NCI-H748 (cell line): ENCODE measurements at regions not wholly inside any gene's neighbourhood (a gene's known extent, or its start where the extent isn't known, plus 50 kb on each side); places are given as distances from the start of the nearest gene placed in this dataset.

Source experiments
- DNase-seq: peaks from one replicate; lab custom pipeline; 2025; ENCODE audit not compliant: unreplicated experiment; lab: John Stamatoyannopoulos, UW

DNA sequence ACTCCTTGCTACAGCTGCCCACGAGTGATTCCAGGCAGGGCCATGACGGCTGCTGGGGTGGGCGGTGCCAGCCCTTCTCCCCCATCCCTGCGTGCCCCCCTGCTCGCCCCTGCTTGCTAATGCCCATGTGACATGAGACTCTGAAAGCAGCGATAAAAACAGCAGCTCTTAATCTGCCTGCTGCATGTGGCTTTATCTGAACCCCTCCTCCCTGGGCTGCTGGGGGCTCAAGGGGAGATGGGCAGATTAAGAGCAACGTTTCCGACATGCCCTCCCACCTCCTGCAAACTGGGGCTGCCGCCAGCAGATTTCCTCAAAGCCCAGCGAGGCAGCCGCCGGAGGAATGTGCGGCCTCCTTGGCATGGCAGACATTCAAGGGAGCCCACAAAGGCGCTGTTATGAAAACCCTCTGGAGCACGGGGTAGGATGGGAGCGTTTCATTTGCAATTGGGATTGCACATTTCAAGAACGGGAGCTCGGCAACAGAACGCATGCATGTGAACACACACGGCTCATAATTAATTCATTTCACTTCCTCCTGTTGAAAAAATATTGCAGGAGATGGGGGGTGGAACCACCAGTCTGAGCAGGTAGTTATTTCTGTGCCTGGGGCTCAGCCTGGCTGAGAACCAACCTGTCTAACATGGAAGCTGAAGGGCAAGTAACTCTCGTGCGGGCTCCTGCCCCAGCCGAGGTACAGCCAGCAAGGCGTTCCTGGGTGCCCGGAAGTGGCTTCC, 504.2 kb upstream of the PROK2 start:
- DNase-seq = no peak

DNA sequence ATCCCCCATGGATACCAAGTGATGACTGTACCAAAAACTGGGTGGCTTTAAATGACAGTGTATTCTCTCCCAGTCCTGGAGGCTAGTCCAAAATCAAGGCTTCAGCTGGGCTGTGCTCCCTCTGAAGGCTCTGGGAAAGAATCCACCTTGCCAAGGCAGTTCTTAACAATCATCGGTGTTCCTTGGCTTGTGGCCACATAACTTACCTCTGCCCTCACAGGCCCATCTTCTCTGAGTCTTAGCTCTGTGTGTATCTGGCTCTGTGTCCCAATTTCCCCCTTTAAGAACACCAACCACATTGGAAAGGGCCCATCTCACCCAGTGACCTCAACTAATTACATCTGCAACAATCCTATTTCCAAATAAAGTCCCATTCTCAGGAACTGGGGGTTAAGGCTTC, 503.0 kb upstream of the PROK2 start:
- DNase-seq = no peak

DNA sequence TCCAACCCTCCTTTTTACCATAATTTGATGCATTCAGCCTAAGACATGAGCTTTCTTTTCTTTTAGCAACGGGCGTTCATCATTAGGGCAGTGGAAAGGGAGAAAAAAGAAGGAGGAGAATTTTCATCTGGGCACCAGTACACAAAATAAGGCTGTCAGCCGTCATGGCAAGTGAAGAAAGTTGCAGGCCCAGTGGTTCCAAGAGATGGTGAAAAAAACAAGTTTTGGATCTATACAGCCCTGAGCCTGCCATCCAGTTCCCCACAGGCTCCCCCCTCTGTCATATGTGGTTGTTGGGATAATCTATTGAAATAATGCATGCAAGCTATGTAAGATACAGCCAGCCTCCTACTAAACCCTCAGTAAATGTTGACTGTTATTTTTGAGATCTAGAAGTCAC, 500.6 kb upstream of the PROK2 start:
- DNase-seq = no peak

DNA sequence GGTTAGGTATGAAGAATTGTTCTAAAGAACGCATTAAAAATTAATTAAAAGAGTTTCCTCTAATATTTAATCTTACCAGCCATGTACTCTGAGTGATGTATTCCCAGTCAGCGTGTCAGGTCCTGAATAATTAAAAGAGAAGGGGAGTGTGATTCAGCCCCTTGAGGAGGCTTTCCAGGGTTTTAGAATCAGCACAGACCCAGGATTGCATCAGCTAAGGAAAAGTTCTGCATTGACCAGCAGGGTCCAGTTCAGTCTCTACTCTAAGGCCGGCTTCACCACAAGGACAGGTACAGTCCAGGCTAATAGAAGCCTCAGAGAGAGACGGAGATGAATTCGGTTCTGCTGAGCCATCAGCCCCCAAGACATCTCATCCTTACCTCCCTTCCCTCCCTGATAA, 499.5 kb upstream of the PROK2 start:
- no peak for DNase-seq

DNA sequence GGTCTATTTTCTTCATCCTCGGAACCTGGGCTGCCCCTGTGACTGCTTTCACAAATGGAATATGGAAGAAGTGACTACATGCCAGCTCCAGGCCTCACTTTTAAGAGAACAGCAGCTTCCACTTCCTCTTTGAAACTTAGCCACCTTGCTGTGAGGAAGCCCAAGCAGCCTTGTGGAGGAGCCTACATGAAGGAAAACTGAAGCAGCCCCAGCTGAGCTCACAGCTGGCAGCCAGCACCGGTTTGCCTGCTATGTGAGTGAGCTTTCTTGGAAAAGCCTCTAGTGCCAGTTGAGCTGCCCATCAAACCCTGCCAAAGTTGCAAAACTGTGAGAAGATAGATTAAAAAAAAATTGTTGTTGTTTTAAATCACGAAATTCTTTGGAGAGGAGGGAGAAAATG, 498.0 kb upstream of the PROK2 start:
- DNase-seq = no peak

DNA sequence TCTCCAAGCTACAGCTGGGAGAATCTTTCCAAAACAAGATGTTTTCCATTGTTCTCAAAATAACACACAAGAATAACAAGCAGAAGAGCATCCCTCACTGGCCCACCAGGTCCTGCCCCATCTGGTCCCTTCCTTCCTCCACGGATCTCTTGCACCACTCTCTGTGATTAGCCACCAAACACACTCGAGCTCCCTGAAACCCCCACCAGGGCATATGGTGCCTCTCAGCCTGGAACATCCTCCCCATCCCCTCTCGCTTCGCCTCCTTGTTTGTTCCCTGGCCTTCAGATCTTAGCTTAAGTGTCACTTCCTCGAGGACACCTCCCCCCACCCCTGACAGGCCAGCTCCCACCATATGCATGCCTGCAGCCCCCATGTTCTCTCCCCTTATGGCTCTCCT, 496.6 kb upstream of the PROK2 start:
- no peak for DNase-seq

DNA sequence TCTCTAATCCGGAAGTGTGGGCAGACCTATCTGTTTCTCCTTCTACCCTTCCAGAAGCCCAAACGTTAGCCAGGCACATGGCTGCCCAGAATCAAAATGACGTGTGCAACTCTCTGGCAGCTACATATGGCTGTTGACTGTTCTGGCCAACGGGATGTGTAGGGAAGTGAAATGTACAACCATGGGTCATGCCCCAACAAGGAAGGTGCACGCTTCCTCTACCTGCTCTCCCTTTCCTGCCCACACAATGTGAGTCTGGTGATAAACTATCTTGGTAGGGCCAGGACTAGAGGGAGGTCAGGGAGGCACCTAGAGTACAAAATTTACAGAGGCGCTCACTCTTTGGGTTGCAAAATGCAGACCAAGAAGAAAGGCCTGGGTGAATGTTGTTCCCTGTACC, 495.9 kb upstream of the PROK2 start:
- no peak for DNase-seq

DNA sequence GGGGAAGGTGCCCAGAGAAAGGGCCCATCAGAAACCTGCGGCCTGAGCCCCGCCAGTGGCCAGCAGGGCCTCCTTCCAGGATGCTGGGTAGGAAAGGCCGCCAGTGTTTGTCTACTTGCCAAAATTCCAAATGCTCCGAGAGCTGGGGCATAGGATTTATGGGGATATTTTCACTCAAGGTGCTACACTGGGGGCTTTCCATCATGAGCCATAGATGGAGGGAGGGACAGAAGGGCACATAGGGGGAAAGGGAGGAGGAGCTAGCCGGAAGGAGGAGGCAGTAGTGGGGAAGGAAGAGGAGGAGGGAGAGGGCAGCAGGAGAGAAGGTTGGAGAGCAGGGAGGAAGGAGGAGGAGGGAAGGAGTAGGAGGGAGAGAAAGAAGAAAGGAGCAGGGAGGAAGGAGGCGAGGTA, 494.7 kb upstream of the PROK2 start:
- no peak for DNase-seq

DNA sequence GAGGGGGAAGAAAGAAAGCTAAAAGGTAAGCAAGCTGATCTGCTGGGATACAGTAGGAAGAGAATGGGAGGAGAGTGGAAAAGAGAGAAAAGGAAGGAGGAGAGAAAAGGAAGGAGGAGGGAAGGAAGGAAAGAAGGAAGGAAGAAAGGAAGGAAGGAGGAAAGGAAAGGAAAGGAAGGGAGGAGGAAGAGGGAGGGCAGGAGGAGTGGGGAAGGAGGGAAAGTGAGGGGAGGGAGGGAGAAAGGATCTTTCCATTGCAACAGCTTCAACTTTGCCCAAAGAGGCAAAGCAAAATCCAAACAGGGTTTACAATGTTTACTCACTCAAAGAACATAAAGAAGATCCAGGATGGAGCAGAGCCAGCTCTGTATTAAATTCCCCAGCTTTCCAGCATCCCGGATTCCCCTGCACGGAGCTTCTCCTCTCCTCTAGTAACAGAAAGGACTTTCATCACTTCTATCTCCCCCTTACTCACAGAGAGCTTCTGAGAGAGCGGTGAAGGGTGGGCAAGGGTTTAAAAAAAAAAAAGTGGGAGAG, 494.2 kb upstream of the PROK2 start:
- DNase-seq = no peak

DNA sequence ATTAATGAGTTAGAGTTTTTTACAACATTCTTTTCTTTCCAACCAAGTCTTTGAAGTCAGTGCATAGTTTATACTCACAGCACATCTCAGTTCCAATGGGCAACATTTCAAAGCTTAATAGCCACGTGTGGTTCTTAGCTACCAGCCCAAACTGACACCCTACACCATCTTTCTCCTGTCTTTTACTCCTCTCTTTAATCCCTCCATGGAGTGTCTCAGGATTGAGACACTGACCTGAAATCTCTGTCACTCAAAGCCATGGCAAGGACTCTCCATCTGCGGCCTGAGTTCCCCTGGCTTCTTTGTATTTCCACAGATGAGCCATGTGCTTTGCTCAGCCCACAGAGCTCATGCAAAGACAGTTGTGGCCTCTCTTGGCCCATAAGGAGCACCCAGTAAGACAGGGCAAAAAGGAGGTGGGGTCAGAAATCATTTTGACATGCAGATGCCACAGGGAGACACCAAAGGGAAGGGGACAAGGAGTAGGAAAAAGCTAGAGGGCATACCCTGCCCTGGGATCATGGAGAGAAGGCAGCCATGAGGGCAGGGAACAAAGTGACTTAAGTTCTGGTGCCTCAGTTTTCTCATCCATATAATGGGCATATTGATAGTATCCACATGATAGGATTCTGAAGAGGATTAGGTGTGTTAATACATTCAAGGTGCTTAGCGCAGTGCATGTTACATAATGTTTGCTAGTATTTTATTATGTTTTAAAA, 493.6 kb upstream of the PROK2 start:
- DNase-seq = no peak

DNA sequence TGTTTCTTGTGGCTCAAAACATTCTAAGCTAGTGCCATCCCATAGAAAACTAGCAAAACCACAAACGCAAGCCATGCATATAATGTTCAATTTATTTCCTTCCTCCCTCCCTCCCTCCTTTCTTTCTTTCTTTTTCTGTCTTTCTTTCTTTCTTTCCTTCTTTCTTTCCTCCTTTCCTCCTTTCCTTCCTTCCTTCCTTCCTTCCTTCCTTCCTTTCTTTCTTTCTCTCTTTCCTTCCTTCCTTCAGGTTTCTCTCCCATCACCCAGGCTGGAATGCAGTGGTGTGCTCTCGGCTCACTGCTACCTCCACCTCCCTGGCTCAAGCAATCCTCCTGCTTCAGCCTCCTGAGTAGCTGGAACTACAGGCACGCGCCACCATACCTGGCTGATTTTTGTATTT, 492.8 kb upstream of the PROK2 start:
- DNase-seq = no peak

DNA sequence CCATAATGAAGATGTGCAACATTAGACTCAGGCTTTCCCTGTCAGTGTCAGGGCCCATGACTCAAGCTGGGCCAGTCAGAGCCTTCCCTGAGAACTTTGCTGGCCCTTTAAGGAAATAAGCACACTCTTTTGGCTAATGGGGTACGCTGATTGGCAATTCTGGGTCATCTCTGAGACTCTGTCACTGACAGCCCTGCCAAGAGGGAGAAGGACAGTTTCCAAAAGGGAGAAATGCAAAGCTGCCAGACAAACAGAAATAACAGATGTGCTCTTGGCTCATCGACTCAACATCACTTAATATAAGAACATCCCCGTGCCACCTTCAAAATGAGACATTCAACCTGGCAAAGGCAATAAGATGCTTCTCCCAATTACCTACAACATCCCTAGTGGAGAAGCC, 491.9 kb upstream of the PROK2 start:
- no peak for DNase-seq

DNA sequence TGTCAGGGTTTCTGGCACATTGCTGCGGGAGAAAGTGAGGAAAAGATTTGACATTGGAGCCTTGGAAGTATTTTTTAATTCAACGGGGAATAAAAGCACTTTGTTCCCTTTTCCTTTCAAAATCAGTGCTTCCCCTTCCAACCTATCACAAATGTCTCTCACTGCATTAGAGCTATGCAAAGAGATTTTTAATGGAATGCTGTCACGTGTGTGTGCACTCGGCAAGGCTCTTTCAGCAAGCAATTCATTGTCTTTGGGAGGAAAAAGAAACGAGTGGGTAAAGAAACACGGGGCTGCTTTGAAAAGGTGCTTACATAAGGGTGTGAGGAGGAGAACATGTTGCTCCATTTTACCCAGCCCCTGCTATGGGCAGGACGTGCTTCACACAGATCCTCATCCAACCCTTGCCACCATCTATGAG, 490.4 kb upstream of the PROK2 start:
- DNase-seq = no peak

DNA sequence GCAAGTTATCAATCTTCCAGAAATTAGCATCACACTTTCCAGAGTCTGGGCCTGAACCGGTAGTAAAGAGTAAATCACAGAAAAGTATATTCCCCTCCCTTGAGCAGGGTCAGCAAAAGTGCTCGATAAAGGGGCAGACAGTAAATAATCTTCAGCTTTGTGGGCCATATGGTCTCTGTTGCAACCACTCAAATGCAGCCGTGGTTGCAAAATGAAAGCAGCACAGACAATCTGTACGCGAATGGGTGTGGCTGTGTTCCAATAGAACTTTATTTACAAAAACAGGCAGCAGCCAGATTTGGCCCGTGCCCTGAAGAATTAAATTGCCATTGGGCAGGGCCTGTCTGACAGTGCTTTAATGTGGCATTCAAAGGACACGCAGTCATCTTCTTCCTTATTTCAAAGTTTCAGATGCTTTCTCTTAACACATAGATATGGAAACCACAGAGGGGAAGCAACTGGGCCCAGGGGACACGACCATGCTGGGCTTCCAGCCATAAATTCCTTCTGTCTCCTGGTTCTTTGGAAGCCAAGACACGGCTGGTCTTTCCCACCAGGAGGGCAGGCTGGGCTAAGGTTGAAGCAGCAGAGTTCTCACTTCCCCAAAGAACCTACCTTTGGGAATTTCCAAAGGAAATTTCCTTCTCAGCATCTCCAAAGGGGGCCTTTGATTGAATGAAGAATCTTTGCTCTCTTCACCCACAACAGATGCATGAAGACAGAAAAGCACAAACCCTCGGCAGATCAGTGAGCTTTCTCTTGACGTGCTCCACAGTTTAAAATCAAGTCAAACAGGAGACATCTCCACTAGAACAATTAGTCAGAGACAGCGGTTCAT, 489.8 kb upstream of the PROK2 start:
- peak; percentile 76 for DNase-seq

DNA sequence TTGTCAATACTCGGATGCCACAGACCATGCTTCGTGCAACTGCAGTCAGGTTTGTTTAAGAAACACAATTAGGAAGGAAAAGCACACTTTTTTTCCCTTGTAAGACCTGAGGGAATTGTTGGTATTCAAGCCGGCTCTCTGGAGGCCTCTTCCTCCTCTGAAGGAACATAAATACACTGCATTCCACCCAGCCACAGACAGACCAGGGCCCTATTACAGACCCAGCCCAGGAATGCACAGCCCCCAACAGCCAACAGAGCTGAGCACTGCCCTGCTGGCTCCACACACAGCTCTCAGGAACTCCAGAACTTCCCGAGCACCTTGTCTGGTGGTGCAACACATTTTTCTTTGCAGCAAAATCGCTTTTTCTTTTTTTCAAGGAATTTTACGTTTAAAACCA, 488.7 kb upstream of the PROK2 start:
- no peak for DNase-seq

DNA sequence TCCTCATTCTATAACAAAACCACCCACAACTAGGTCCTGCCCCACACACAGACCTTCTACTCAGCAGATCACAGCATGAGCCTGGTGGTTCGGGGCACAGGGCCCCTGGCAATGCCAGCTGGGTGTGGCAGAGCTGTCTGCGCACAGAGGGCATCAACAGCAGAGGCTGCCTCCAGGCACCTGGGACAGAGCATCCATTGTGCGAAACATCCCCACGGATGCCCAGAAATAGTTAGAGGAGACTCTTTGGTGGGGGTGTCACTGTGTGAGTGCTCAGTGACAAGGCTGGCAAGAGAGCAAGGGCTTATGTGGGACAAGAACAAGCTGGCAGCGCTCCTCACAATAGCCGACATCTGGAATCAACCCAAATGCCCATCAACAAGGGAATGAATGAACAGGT, 487.4 kb upstream of the PROK2 start:
- no peak for DNase-seq

DNA sequence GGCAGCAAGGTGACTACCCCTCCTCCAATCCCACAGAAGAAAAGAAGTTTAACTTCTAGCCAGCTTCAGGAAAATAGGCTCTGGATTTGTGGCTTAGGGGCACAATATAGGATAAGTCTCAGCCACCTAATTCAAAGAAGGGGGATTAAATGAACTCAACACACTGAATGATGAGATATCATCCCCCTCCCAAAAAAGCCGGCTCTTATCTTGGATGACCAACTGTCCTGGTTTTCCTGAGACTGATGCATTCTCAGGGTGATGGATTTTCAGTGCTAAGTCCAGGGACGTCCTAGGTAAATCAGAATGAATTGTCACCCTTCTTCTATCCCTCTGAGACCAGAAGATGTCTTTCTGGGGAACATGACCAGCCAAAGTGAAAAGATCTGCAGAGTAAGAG, 487.0 kb upstream of the PROK2 start:
- DNase-seq = no peak

DNA sequence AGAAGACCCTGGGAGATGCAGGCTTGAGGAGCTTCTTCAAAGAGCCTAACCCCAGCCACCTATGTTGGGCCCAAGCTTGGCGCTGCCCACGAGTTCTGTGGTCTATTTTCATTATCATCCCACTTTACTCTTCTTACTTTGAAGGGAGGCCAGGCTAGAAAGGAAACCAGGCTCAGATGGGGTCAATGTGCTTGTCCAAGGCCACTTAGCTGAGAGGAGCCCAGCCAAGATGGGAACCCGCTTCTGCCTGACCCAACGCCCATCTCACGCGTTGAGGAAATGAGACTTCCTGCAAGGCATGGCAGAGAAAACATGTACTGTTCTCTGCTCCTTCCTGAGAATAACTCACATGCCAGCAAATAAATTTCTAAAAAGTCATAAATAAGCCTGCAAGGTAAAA, 486.3 kb upstream of the PROK2 start:
- DNase-seq = no peak

DNA sequence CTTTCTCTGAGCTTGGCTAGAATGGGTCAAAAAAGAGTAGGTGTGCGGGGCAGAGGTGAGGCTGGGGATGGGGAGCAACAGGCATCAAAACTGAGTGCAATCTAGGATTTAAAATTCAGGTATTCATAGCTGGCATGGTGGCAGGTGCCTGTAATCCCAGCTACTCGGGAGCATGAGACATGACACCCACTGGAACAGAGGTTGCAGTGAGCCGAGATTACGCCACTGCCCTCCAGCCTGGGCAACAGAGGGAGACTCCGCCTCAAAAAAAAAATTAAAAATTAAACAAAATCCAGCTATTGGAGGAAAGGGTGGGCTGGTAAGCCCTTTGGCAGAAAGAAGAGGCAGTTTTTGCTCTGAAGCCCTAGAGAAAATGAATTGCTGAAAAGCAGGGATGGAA, 485.8 kb upstream of the PROK2 start:
- no peak for DNase-seq

DNA sequence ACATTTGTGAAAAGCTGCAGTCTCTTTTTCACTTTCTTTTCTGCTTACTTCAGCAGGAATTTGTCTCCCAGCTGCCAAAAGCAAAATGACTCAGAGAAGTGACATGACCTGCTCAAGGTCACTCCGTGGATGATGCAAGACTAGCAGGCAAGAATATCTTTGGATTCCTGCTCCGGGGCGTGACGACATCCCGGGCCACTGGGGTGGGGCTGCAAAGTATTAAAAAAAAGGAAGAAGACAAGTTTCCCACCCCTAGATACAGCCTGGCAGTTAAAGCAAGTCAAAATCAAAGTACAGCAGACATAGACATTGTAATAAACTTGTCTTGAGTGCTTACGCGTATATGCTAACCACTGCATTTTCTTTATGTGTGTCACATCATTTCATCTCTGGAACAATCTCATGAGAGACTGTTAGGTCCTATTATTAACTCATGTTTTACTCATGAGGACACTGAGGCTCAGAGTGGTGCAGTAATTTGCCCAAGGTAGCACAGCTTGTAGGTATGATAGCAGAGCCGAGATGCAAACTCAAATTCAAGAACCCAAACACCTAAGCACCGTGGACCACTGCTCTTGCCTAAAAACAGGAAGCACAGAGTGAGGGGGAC, 485.2 kb upstream of the PROK2 start:
- DNase-seq = no peak

DNA sequence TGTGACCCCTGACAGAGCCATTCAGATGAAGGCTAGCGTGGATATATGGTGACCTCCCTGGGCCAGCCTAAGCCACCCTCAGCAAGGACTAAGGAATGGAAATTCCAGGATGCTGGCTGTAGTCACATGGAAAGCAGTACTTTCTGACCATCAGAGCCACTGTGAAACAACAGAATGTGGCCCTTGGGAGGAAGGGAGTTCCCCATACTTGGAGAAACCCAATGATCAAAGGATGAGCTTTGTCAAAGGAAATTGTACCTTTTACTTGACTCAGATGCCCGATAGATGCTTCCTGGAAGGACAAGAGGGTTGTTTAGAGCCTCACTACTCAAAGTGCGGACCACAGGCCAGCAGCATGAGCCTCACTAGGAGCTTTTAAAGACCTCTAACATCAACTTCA, 484.5 kb upstream of the PROK2 start:
- DNase-seq = no peak
